Activated naive CD8-positive, alpha-beta T cell treated with anti-CD3 and anti-CD28 coated beads, Interleukin-2, amount 10 ng/mL, durations not matched to agents 7 days and 5 days (primary cell): ENCODE measurements at regions not wholly inside any gene's neighbourhood (a gene's known extent, or its start where the extent isn't known, plus 50 kb on each side); places are given as distances from the start of the nearest gene placed in this dataset.
A peak's percentile ranks its signal among the peaks of the same experiment; 100 is the strongest.
"Not testable (repeated sequence)": the region's sequence is repeated elsewhere in the genome, so short reads cannot be mapped to it uniquely, and the experiment has no call there.

Experiments used
- ATAC-seq: fragments of 150-1000 bp; cut with Tn5 transposase; one replicate; pipeline ENCODE4 v1.10.0; 2021; ENCODE audit warnings: low read depth, moderate library complexity
- POLR2A ChIA-PET: fragments of 350-600 bp; sonication (Branson Sonifier 250); formaldehyde crosslinking; loops from one replicate; lab custom pipeline; 2021; ENCODE audit warnings: antibody characterized with exemption; lab: Charles Lee
- DNase-seq: peaks from one replicate; pipeline ENCODE4 v3.0.0; 2021
- H3K27ac Mint-ChIP-seq: one replicate; pipeline ENCODE4 v1.8.0; 2022; ENCODE audit warnings: mild to moderate bottlenecking, mixed read lengths
- H3K27me3 Mint-ChIP-seq: one replicate; pipeline ENCODE4 v1.8.0; 2022; ENCODE audit warnings: mild to moderate bottlenecking, moderate library complexity, mixed read lengths
- H3K36me3 Mint-ChIP-seq: one replicate; pipeline ENCODE4 v1.8.0; 2021; ENCODE audit warnings: mild to moderate bottlenecking, mixed read lengths
- H3K4me1 Mint-ChIP-seq: one replicate; pipeline ENCODE4 v1.8.0; 2021; ENCODE audit warnings: mixed read lengths
- H3K4me3 Mint-ChIP-seq: one replicate; pipeline ENCODE4 v1.8.0; 2022; ENCODE audit warnings: mild to moderate bottlenecking, moderate library complexity, mixed read lengths
- H3K9me3 Mint-ChIP-seq: one replicate; pipeline ENCODE4 v1.8.0; 2021; ENCODE audit warnings: mixed read lengths

GRCh38 chr15:38795471-38796245 lies 231.0 kb upstream of the RASGRP1 start:
- H3K36me3 Mint-ChIP-seq: no peaks in the 10 kb centered on the region
- DNase-seq (no peak), ATAC-seq (no peak)
- peaks cover 1% of the 10 kb centered on the region for H3K9me3 Mint-ChIP-seq
- no peak overlapping the region for H3K4me3 Mint-ChIP-seq
- peaks cover 27% of the 10 kb centered on the region for H3K27me3 Mint-ChIP-seq
- H3K27ac Mint-ChIP-seq: no peak overlapping the region
- POLR2A ChIA-PET: interaction anchor here (0.5 kb wide), 1 partner anchor 16 kb away, joined by 3 read pairs; no protein-coding TSS in a partner anchor
- H3K4me1 Mint-ChIP-seq: no peaks in the 10 kb centered on the region

- POLR2A ChIA-PET: interaction anchor here (0.5 kb wide), 1 partner anchor 15 kb away, joined by 3 read pairs; no protein-coding TSS in a partner anchor
- H3K36me3 Mint-ChIP-seq: no peaks in the 10 kb centered on the region
- H3K4me3 Mint-ChIP-seq: no peak overlapping the region
- H3K27ac Mint-ChIP-seq: no peak overlapping the region
- ATAC-seq (no peak), DNase-seq (no peak)
- peaks cover 34% of the 10 kb centered on the region for H3K27me3 Mint-ChIP-seq
- H3K4me1 Mint-ChIP-seq: no peaks in the 10 kb centered on the region
- peaks cover 1% of the 10 kb centered on the region for H3K9me3 Mint-ChIP-seq
Measured at GRCh38 chr15:38796589-38796988, 232.0 kb upstream of the RASGRP1 start.

- H3K27me3 Mint-ChIP-seq: peaks cover 41% of the 10 kb centered on the region
- H3K4me1 Mint-ChIP-seq, POLR2A ChIA-PET, ATAC-seq, H3K36me3 Mint-ChIP-seq, H3K27ac Mint-ChIP-seq, DNase-seq, H3K9me3 Mint-ChIP-seq, H3K4me3 Mint-ChIP-seq: not testable (repeated sequence)
Measured at GRCh38 chr15:38797506-38797905, 232.9 kb upstream of the RASGRP1 start.

- H3K4me1 Mint-ChIP-seq, H3K9me3 Mint-ChIP-seq, ATAC-seq, POLR2A ChIA-PET, DNase-seq, H3K27ac Mint-ChIP-seq, H3K36me3 Mint-ChIP-seq, H3K4me3 Mint-ChIP-seq: not testable (repeated sequence)
- peaks cover 43% of the 10 kb centered on the region for H3K27me3 Mint-ChIP-seq
Measured at GRCh38 chr15:38799202-38799601, 234.6 kb upstream of the RASGRP1 start.

- H3K9me3 Mint-ChIP-seq: no peaks in the 10 kb centered on the region
- H3K4me1 Mint-ChIP-seq: no peaks in the 10 kb centered on the region
- H3K27me3 Mint-ChIP-seq: peaks cover 6% of the 10 kb centered on the region
- POLR2A ChIA-PET: no interaction called here
- no peak overlapping the region for H3K27ac Mint-ChIP-seq
- no peak for DNase-seq
- H3K4me3 Mint-ChIP-seq: no peak overlapping the region
- no peaks in the 10 kb centered on the region for H3K36me3 Mint-ChIP-seq
- no peak for ATAC-seq
Measured at GRCh38 chr15:38809621-38810020, 245.0 kb upstream of the RASGRP1 start.

GRCh38 chr15:38810686-38811085 lies 246.1 kb upstream of the RASGRP1 start:
- Mint-ChIP-seq H3K9me3 (no peaks in the 10 kb centered on the region), H3K4me3 (no peak overlapping the region), H3K27ac (no peak overlapping the region), H3K4me1 (no peaks in the 10 kb centered on the region), H3K36me3 (no peaks in the 10 kb centered on the region), H3K27me3 (peaks cover 8% of the 10 kb centered on the region)
- DNase-seq (no peak), ATAC-seq (no peak)
- POLR2A ChIA-PET: no interaction called here

- H3K36me3 Mint-ChIP-seq, POLR2A ChIA-PET, H3K9me3 Mint-ChIP-seq, ATAC-seq, H3K27me3 Mint-ChIP-seq, H3K4me1 Mint-ChIP-seq, DNase-seq, H3K27ac Mint-ChIP-seq, H3K4me3 Mint-ChIP-seq: not testable (repeated sequence)
Measured at GRCh38 chr15:38814254-38814653, 249.6 kb upstream of the RASGRP1 start.

GRCh38 chr15:38814891-38815290 lies 250.3 kb upstream of the RASGRP1 start:
- Mint-ChIP-seq H3K4me3 (no peak overlapping the region), H3K36me3 (no peaks in the 10 kb centered on the region), H3K27me3 (peaks cover 9% of the 10 kb centered on the region), H3K27ac (no peak overlapping the region), H3K4me1 (peaks cover 3% of the 10 kb centered on the region), H3K9me3 (no peaks in the 10 kb centered on the region)
- POLR2A ChIA-PET: no interaction called here
- DNase-seq (no peak), ATAC-seq (no peak)

GRCh38 chr15:38817427-38818156 lies 253.0 kb upstream of the RASGRP1 start:
- POLR2A ChIA-PET: no interaction called here
- H3K4me1 Mint-ChIP-seq: peaks cover 3% of the 10 kb centered on the region
- peak; percentile 91 for DNase-seq
- peak; percentile 97 for ATAC-seq
- no peaks in the 10 kb centered on the region for H3K9me3 Mint-ChIP-seq
- H3K27ac Mint-ChIP-seq: no peak overlapping the region
- peaks cover 12% of the 10 kb centered on the region for H3K27me3 Mint-ChIP-seq
- no peak overlapping the region for H3K4me3 Mint-ChIP-seq
- H3K36me3 Mint-ChIP-seq: no peaks in the 10 kb centered on the region

GRCh38 chr15:38818157-38818790 lies 253.7 kb upstream of the RASGRP1 start:
- no peak overlapping the region for H3K4me3 Mint-ChIP-seq
- peaks cover 3% of the 10 kb centered on the region for H3K4me1 Mint-ChIP-seq
- POLR2A ChIA-PET: no interaction called here
- no peak for ATAC-seq
- no peaks in the 10 kb centered on the region for H3K9me3 Mint-ChIP-seq
- no peak for DNase-seq
- H3K36me3 Mint-ChIP-seq: no peaks in the 10 kb centered on the region
- no peak overlapping the region for H3K27ac Mint-ChIP-seq
- H3K27me3 Mint-ChIP-seq: peaks cover 17% of the 10 kb centered on the region

GRCh38 chr15:38819387-38819950 lies 254.9 kb upstream of the RASGRP1 start:
- peaks cover 3% of the 10 kb centered on the region for H3K4me1 Mint-ChIP-seq
- ATAC-seq: no peak
- H3K27me3 Mint-ChIP-seq: peaks cover 17% of the 10 kb centered on the region
- no peak for DNase-seq
- H3K36me3 Mint-ChIP-seq: no peaks in the 10 kb centered on the region
- POLR2A ChIA-PET: no interaction called here
- no peak overlapping the region for H3K4me3 Mint-ChIP-seq
- no peaks in the 10 kb centered on the region for H3K9me3 Mint-ChIP-seq
- no peak overlapping the region for H3K27ac Mint-ChIP-seq

GRCh38 chr15:38823263-38823662 lies 258.6 kb upstream of the RASGRP1 start:
- ATAC-seq (no peak), DNase-seq (no peak)
- no peak overlapping the region for H3K4me3 Mint-ChIP-seq
- no peaks in the 10 kb centered on the region for H3K36me3 Mint-ChIP-seq
- H3K9me3 Mint-ChIP-seq: no peaks in the 10 kb centered on the region
- no peaks in the 10 kb centered on the region for H3K4me1 Mint-ChIP-seq
- H3K27ac Mint-ChIP-seq: no peak overlapping the region
- peaks cover 16% of the 10 kb centered on the region for H3K27me3 Mint-ChIP-seq
- POLR2A ChIA-PET: no interaction called here

- no peaks in the 10 kb centered on the region for H3K36me3 Mint-ChIP-seq
- no peaks in the 10 kb centered on the region for H3K4me1 Mint-ChIP-seq
- no peak overlapping the region for H3K27ac Mint-ChIP-seq
- H3K4me3 Mint-ChIP-seq: no peak overlapping the region
- ATAC-seq (no peak), DNase-seq (no peak)
- no peaks in the 10 kb centered on the region for H3K9me3 Mint-ChIP-seq
- POLR2A ChIA-PET: no interaction called here
- peaks cover 16% of the 10 kb centered on the region for H3K27me3 Mint-ChIP-seq
Measured at GRCh38 chr15:38824719-38825118, 260.1 kb upstream of the RASGRP1 start.
